Fibroblast of the aortic adventitia (primary cell): ENCODE measurements at regions not wholly inside any gene's neighbourhood (a gene's known extent, or its start where the extent isn't known, plus 50 kb on each side); places are given as distances from the start of the nearest gene placed in this dataset.

Experiments used
- DNase-seq: peaks from one replicate; pipeline ENCODE4 v3.0.0-alpha.2; 2010; ENCODE audit warnings: low read depth
- H3K4me3 ChIP-seq: 2 replicates; pipeline ENCODE4 v1.5.1; 2011; ENCODE audit warnings: low read depth, mild to moderate bottlenecking, control low read depth, low read length, moderate library complexity
- CTCF ChIP-seq: IDR thresholded peaks from 2 replicates; pipeline ENCODE4 v1.5.1; 2011; ENCODE audit warnings: mild to moderate bottlenecking, low read length, control low read depth, inconsistent platforms; ENCODE audit not compliant: insufficient read depth

GRCh38 chrX:109859651-109860050 lies 126.6 kb upstream of the ACSL4 start:
- TF ChIP-seq CTCF, result no peak
- no peak for DNase-seq
- H3K4me3 ChIP-seq, result no peak overlapping the region

GRCh38 chrX:109862433-109862832 lies 129.4 kb upstream of the ACSL4 start:
- DNase-seq, result peak; percentile 32
- TF ChIP-seq CTCF, result no peak
- no peak overlapping the region for H3K4me3 ChIP-seq

- no peak for DNase-seq
These were observed 130.8 kb upstream of the ACSL4 start for GRCh38 chrX:109863811-109864210.

GRCh38 chrX:109871121-109871888 lies 131.6 kb upstream of the TMEM164 start:
- no peak overlapping the region for H3K4me3 ChIP-seq
- DNase-seq, result no peak
- no peak for TF ChIP-seq CTCF

More at GRCh38 chrX:109863811-109864210, 130.8 kb upstream of the ACSL4 start:
- no peak for TF ChIP-seq CTCF
- no peak overlapping the region for H3K4me3 ChIP-seq

GRCh38 chrX:109872021-109872732 lies 130.7 kb upstream of the TMEM164 start:
- peak; percentile 81 for DNase-seq
- no peak overlapping the region for H3K4me3 ChIP-seq
- TF ChIP-seq CTCF, result no peak

GRCh38 chrX:109873574-109873973 lies 129.3 kb upstream of the TMEM164 start:
- no peak for DNase-seq
- H3K4me3 ChIP-seq, result no peak overlapping the region
- no peak for TF ChIP-seq CTCF

GRCh38 chrX:109873983-109874382 lies 128.9 kb upstream of the TMEM164 start:
- TF ChIP-seq CTCF, result no peak
- H3K4me3 ChIP-seq, result no peak overlapping the region
- no peak for DNase-seq
